ENCODE measurements at regions not wholly inside any gene's neighbourhood (a gene's known extent, or its start where the extent isn't known, plus 50 kb on each side); places are given as distances from the start of the nearest gene placed in this dataset.
A peak's percentile ranks its signal among the peaks of the same experiment; 100 is the strongest.

- peak; percentile 44 for DNase-seq (ENCODE audit: low read depth)
These were observed 65.6 kb upstream of the KDM7A start for GRCh38 chr7:140242057-140243031.

GRCh38 chr7:140239653-140239935, 62.8 kb upstream of the KDM7A start:
- no peak for DNase-seq (ENCODE audit: low read depth)

- DNase-seq (ENCODE audit: low read depth), result no peak
These were observed 62.2 kb upstream of the KDM7A start for GRCh38 chr7:140238778-140239652.

- no peak for DNase-seq (ENCODE audit: low read depth)
These were observed 60.6 kb upstream of the KDM7A start for GRCh38 chr7:140237390-140237789.

GRCh38 chr7:140236626-140237025, 59.8 kb upstream of the KDM7A start:
- DNase-seq (ENCODE audit: low read depth), result no peak

GRCh38 chr7:140235114-140235513, 58.3 kb upstream of the KDM7A start:
- no peak for DNase-seq (ENCODE audit: low read depth)

GRCh38 chr7:140232957-140233917, 56.5 kb upstream of the KDM7A start:
- no peak for DNase-seq (ENCODE audit: low read depth)

- DNase-seq (ENCODE audit: low read depth), result no peak
These were observed 55.1 kb upstream of the KDM7A start for GRCh38 chr7:140231771-140232491.

- DNase-seq (ENCODE audit: low read depth), result no peak
These were observed 54.3 kb upstream of the KDM7A start for GRCh38 chr7:140230861-140231770.

- DNase-seq (ENCODE audit: low read depth), result no peak
These were observed 53.7 kb upstream of the KDM7A start for GRCh38 chr7:140230516-140230860.

GRCh38 chr7:140229591-140230515, 53.1 kb upstream of the KDM7A start:
- DNase-seq (ENCODE audit: low read depth), result no peak

- DNase-seq (ENCODE audit: low read depth), result no peak
These were observed 52.3 kb upstream of the KDM7A start for GRCh38 chr7:140229101-140229525.

Measured in renal cortical epithelial cell (primary cell).